Lower lobe of right lung (tissue), 2 donors: ENCODE measurements at regions not wholly inside any gene's neighbourhood (a gene's known extent, or its start where the extent isn't known, plus 50 kb on each side); places are given as distances from the start of the nearest gene placed in this dataset.

Source experiments
- ATAC-seq, 2 donors: fragments of 200-7000 bp; cut with Tn5 transposase; one replicate each; pipeline ENCODE4 v1.9.1; 2020 to 2022; ENCODE audit warnings: mild to moderate bottlenecking in 2 of 2, moderate library complexity in 2 of 2
- DNase-seq: peaks from one replicate; pipeline ENCODE4 v3.0.0-alpha.2; 2020
- H3K27ac ChIP-seq: fragments of 200-600 bp; one replicate; pipeline ENCODE4 v1.8.0; 2022
- H3K27me3 ChIP-seq: fragments of 200-600 bp; one replicate; pipeline ENCODE4 v1.8.0; 2022; ENCODE audit warnings: low read depth
- H3K36me3 ChIP-seq: fragments of 200-600 bp; one replicate; pipeline ENCODE4 v1.8.0; 2022; ENCODE audit warnings: mild to moderate bottlenecking
- H3K4me1 ChIP-seq: fragments of 200-600 bp; one replicate; pipeline ENCODE4 v1.8.0; 2022
- H3K4me3 ChIP-seq: fragments of 200-600 bp; one replicate; pipeline ENCODE4 v1.8.0; 2022; ENCODE audit warnings: mild to moderate bottlenecking
- H3K9me3 ChIP-seq: fragments of 200-600 bp; one replicate; pipeline ENCODE4 v1.8.0; 2022
- intact Hi-C: fragments of 100-400 bp; cut with DNase I; formaldehyde crosslinking; loops from one replicate; pipeline ENCODE4 v1.11.0; 2022
- TF ChIP-seq, protein P1 (sequence below): fragments of 200-600 bp; IDR thresholded peaks from one replicate; pipeline ENCODE4 v1.8.0; 2022; ENCODE audit warnings: antibody characterized with exemption, mild to moderate bottlenecking
- donor health status: DM: no; HTN: yes; CAD: no; lungs with severe emphysema.

GRCh38 chr13:73370066-73370465 lies 311.3 kb downstream of the KLF5 start:
- no peak for DNase-seq
- Histone ChIP-seq H3K9me3 (no peaks in the 10 kb centered on the region), H3K27me3 (no peaks in the 10 kb centered on the region), H3K27ac (no peak overlapping the region), H3K4me3 (no peak overlapping the region), H3K36me3 (no peaks in the 10 kb centered on the region), H3K4me1 (no peaks in the 10 kb centered on the region)
- TF ChIP-seq, protein P1, sequence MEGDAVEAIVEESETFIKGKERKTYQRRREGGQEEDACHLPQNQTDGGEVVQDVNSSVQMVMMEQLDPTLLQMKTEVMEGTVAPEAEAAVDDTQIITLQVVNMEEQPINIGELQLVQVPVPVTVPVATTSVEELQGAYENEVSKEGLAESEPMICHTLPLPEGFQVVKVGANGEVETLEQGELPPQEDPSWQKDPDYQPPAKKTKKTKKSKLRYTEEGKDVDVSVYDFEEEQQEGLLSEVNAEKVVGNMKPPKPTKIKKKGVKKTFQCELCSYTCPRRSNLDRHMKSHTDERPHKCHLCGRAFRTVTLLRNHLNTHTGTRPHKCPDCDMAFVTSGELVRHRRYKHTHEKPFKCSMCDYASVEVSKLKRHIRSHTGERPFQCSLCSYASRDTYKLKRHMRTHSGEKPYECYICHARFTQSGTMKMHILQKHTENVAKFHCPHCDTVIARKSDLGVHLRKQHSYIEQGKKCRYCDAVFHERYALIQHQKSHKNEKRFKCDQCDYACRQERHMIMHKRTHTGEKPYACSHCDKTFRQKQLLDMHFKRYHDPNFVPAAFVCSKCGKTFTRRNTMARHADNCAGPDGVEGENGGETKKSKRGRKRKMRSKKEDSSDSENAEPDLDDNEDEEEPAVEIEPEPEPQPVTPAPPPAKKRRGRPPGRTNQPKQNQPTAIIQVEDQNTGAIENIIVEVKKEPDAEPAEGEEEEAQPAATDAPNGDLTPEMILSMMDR, result no peak
- intact Hi-C loops, result no loop called here
- no peak for ATAC-seq

DNA sequence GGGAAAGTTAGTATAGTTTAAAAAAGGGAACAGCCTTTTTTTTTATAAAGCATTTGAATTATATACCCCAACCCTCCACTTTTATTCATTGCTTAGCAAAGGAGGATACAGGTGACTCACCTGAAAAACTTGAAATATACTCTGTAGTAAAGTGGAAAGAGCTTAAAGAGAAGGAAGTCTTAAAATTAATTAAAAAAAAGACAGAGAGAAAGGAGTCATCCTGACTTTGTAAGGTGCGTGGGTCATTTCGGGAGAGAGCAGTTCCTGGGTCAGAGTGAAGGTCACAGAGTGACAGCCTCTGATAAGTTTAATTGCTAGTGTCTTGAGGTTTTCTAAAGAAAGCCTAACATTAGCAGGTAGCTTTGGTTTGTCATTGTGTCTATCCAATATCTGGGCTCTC lies 310.3 kb downstream of the KLF5 start:
- no peak for ATAC-seq
- intact Hi-C loops, result no loop called here

GRCh38 chr13:73368608-73369007 lies 309.8 kb downstream of the KLF5 start:
- Histone ChIP-seq H3K27me3 (no peaks in the 10 kb centered on the region), H3K9me3 (no peaks in the 10 kb centered on the region), H3K27ac (no peak overlapping the region), H3K36me3 (no peaks in the 10 kb centered on the region), H3K4me1 (no peaks in the 10 kb centered on the region), H3K4me3 (no peak overlapping the region)
- TF ChIP-seq, protein P1, result no peak
- intact Hi-C loops, result no loop called here
- no peak for ATAC-seq
- DNase-seq, result no peak

More for the DNA sequence above, 310.3 kb downstream of the KLF5 start:
- no peaks in the 10 kb centered on the region for H3K9me3 ChIP-seq
- no peak for DNase-seq
- TF ChIP-seq, protein P1, result no peak
- H3K36me3 ChIP-seq, result no peaks in the 10 kb centered on the region
- no peaks in the 10 kb centered on the region for H3K4me1 ChIP-seq
- H3K27me3 ChIP-seq, result no peaks in the 10 kb centered on the region
- H3K27ac ChIP-seq, result no peak overlapping the region
- no peak overlapping the region for H3K4me3 ChIP-seq

DNA sequence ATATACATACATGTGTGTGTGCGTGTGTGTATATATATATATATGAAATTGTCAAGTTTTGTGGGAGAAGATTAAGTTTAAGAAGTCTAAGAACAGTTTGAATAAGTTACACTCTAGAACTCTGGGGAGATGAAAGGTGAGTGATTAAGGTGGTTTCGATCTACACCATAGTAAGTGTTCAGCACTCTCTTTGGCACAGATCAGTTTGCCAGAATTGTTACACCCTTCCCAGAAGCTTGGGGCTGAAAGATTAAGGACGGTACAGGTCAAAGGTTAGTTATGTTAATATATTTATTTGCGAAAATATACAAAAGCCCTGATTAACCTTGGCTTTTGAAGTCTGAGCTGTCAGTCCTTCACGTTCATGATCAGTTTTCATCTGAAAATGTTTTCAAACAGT lies 309.1 kb downstream of the KLF5 start:
- H3K4me1 ChIP-seq, result no peaks in the 10 kb centered on the region
- no peak for DNase-seq
- intact Hi-C loops, result no loop called here
- H3K27ac ChIP-seq, result no peak overlapping the region
- H3K9me3 ChIP-seq, result no peaks in the 10 kb centered on the region
- H3K4me3 ChIP-seq, result no peak overlapping the region
- no peaks in the 10 kb centered on the region for H3K27me3 ChIP-seq
- ATAC-seq, result no peak
- TF ChIP-seq, protein P1, result no peak
- no peaks in the 10 kb centered on the region for H3K36me3 ChIP-seq

- intact Hi-C loops, result no loop called here
- H3K27ac ChIP-seq, result no peak overlapping the region
Observed at GRCh38 chr13:73366241-73366640, 307.4 kb downstream of the KLF5 start.

More at GRCh38 chr13:73366241-73366640, 307.4 kb downstream of the KLF5 start:
- no peaks in the 10 kb centered on the region for H3K27me3 ChIP-seq
- no peak overlapping the region for H3K4me3 ChIP-seq
- TF ChIP-seq, protein P1, result no peak
- H3K4me1 ChIP-seq, result no peaks in the 10 kb centered on the region
- no peak for ATAC-seq
- no peaks in the 10 kb centered on the region for H3K9me3 ChIP-seq
- DNase-seq, result no peak
- no peaks in the 10 kb centered on the region for H3K36me3 ChIP-seq
